Stomach smooth muscle (tissue), 2 donors: ENCODE measurements at regions not wholly inside any gene's neighbourhood (a gene's known extent, or its start where the extent isn't known, plus 50 kb on each side); places are given as distances from the start of the nearest gene placed in this dataset.
"Not testable (repeated sequence)": the region's sequence is repeated elsewhere in the genome, so short reads cannot be mapped to it uniquely, and the experiment has no call there.

Experiments
- H3K27ac ChIP-seq: one replicate; pipeline ENCODE4 v1.7.0; 2013; ENCODE audit warnings: mild to moderate bottlenecking, low read length, inconsistent platforms
- H3K27me3 ChIP-seq, 2 donors: one replicate each; pipeline ENCODE4 v1.7.0; 2013; ENCODE audit warnings: low read length in 2 of 2; ENCODE audit not compliant: insufficient read depth in 2 of 2, control insufficient read depth in 1 of 2
- H3K36me3 ChIP-seq, 2 donors: one replicate each; pipeline ENCODE4 v1.7.0; 2013; ENCODE audit warnings: low read length in 2 of 2; ENCODE audit not compliant: control insufficient read depth in 2 of 2, insufficient read depth in 2 of 2
- H3K4me1 ChIP-seq: one replicate; pipeline ENCODE4 v1.7.0; 2013; ENCODE audit warnings: low read length; ENCODE audit not compliant: control insufficient read depth, insufficient read depth
- H3K4me3 ChIP-seq, 2 donors: one replicate each; pipeline ENCODE4 v1.7.0; 2013; ENCODE audit warnings: low read length in 2 of 2
- H3K9ac ChIP-seq, 2 donors: one replicate each; pipeline ENCODE4 v1.7.0; 2013; ENCODE audit warnings: low read length in 2 of 2, mild to moderate bottlenecking in 1 of 2
- H3K9me3 ChIP-seq, 2 donors: one replicate each; pipeline ENCODE4 v1.7.0; 2013; ENCODE audit warnings: low read length in 2 of 2; ENCODE audit not compliant: control insufficient read depth in 2 of 2
- donor health status: healthy.
- donor health status: Pancreatic carcinoma.

GRCh38 chr13:91238036-91238435, 109.5 kb upstream of the MIR17HG start:
- H3K4me3 ChIP-seq = no peak overlapping the region
- H3K27me3 ChIP-seq = no peaks in the 10 kb centered on the region
- H3K36me3 ChIP-seq = no peaks in the 10 kb centered on the region
- H3K27ac ChIP-seq = no peak overlapping the region
- H3K9ac ChIP-seq = no peak overlapping the region
- H3K4me1 ChIP-seq = no peaks in the 10 kb centered on the region
- no peaks in the 10 kb centered on the region for H3K9me3 ChIP-seq

DNA sequence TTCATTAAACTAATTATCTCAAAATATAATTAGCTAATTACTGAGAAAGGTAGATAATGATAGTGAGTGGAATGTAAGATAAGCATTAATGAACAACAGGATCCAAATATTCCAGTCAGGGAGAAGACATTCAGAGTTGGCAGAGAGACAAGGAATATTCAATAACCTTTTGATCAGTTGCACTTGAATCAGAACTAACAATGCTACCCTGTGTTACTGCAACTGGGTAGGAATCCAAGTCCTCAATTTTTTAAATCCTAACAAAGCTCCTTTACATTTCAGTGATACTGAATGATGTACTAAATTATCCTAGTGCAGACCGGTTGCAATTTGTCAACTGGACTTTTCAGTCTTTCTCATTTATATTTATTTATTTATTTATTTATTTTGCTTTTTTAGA, 107.1 kb upstream of the MIR17HG start:
- Histone ChIP-seq H3K4me3 (no peak overlapping the region), H3K4me1 (no peaks in the 10 kb centered on the region), H3K9ac (no peak overlapping the region), H3K27me3 (no peaks in the 10 kb centered on the region), H3K27ac (no peak overlapping the region), H3K9me3 (no peaks in the 10 kb centered on the region), H3K36me3 (no peaks in the 10 kb centered on the region)

- Histone ChIP-seq H3K4me3 (no peak overlapping the region), H3K36me3 (no peaks in the 10 kb centered on the region), H3K27ac (no peak overlapping the region), H3K9me3 (no peaks in the 10 kb centered on the region), H3K27me3 (no peaks in the 10 kb centered on the region), H3K9ac (no peak overlapping the region), H3K4me1 (no peaks in the 10 kb centered on the region)
These were observed 106.1 kb upstream of the MIR17HG start for GRCh38 chr13:91241221-91241933.

GRCh38 chr13:91242652-91243051, 104.8 kb upstream of the MIR17HG start:
- Histone ChIP-seq H3K27ac (no peak overlapping the region), H3K9ac (no peak overlapping the region), H3K27me3 (no peaks in the 10 kb centered on the region), H3K9me3 (no peaks in the 10 kb centered on the region), H3K4me3 (no peak overlapping the region), H3K36me3 (no peaks in the 10 kb centered on the region), H3K4me1 (no peaks in the 10 kb centered on the region)

DNA sequence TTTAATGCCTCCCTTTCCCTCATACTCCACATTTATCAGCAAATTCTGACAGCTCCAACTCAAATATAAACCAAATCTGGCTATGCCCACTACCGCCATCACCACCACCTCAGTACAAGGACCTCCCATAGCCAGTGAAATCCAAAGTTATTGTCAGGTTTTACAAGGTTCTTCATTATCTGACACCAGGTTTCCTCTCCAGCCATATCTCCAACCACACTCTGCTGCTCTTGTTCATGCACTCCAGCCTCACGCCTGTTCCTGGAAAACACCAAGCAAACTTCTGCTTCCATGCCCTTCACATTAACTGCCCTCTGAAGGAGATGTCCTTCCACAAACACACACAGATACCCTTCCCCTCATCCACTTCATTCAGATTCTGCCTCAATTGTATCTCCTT, 102.2 kb upstream of the MIR17HG start:
- Histone ChIP-seq H3K9me3 (no peaks in the 10 kb centered on the region), H3K27me3 (no peaks in the 10 kb centered on the region), H3K4me1 (no peaks in the 10 kb centered on the region), H3K27ac (no peak overlapping the region), H3K36me3 (no peaks in the 10 kb centered on the region), H3K9ac (no peak overlapping the region), H3K4me3 (no peak overlapping the region)

GRCh38 chr13:91247768-91248167, 99.7 kb upstream of the MIR17HG start:
- no peaks in the 10 kb centered on the region for H3K9me3 ChIP-seq
- H3K27ac ChIP-seq = no peak overlapping the region
- no peak overlapping the region for H3K4me3 ChIP-seq
- H3K9ac ChIP-seq = no peak overlapping the region
- no peaks in the 10 kb centered on the region for H3K36me3 ChIP-seq
- no peaks in the 10 kb centered on the region for H3K4me1 ChIP-seq
- H3K27me3 ChIP-seq = no peaks in the 10 kb centered on the region

DNA sequence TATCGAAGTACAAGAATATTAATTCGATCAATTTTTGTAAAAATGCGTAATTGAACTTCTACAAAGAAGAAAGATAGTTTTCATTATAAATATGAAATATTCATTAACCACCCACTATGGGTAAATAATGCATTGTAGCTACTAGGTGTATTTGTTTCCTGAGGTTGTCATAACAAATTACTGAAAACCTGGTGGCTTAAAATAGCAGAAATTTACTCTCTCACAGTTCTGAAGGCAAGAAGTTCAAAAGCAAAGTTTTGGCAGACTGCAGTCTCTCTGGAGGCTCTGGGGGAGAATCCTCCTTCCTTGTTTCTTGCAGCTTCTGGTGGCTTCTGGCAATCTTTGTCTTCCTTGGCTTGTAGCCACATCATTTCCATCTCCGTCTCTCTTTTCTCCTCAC, 99.2 kb upstream of the MIR17HG start:
- Histone ChIP-seq H3K27ac (no peak overlapping the region), H3K27me3 (no peaks in the 10 kb centered on the region), H3K9ac (no peak overlapping the region), H3K9me3 (no peaks in the 10 kb centered on the region), H3K36me3 (no peaks in the 10 kb centered on the region), H3K4me3 (no peak overlapping the region), H3K4me1 (no peaks in the 10 kb centered on the region)

DNA sequence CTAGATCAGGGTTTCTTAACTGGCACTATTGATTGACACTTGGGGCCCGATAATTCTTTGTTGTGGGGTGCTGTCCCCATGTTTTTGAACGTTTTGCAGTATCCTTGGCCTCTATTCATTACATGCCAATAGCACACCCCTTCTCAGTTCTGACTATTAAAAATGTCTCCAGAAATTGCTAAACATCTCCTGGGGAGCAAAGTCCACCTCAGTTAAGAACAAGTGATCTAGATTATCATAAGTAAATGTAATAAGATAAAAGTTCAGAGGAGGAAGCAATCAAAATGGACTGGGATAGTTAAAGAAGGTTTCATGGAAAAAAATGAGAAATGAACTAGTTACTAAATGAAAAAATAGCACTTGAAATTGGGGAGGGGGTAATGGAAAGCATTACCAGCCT, 98.1 kb upstream of the MIR17HG start:
- H3K27me3 ChIP-seq = no peaks in the 10 kb centered on the region
- no peaks in the 10 kb centered on the region for H3K36me3 ChIP-seq
- H3K4me1 ChIP-seq = no peaks in the 10 kb centered on the region
- H3K4me3 ChIP-seq = no peak overlapping the region
- no peak overlapping the region for H3K9ac ChIP-seq
- H3K27ac ChIP-seq = no peak overlapping the region
- H3K9me3 ChIP-seq = no peaks in the 10 kb centered on the region

GRCh38 chr13:91249861-91250260, 97.6 kb upstream of the MIR17HG start:
- H3K9ac ChIP-seq = no peak overlapping the region
- no peak overlapping the region for H3K27ac ChIP-seq
- H3K4me3 ChIP-seq = no peak overlapping the region
- no peaks in the 10 kb centered on the region for H3K36me3 ChIP-seq
- no peaks in the 10 kb centered on the region for H3K27me3 ChIP-seq
- no peaks in the 10 kb centered on the region for H3K9me3 ChIP-seq
- no peaks in the 10 kb centered on the region for H3K4me1 ChIP-seq

- not testable (repeated sequence) for H3K36me3 ChIP-seq, H3K27me3 ChIP-seq, H3K9me3 ChIP-seq, H3K9ac ChIP-seq, H3K4me3 ChIP-seq, H3K27ac ChIP-seq, H3K4me1 ChIP-seq
These were observed 95.9 kb upstream of the MIR17HG start for GRCh38 chr13:91251573-91251972.

GRCh38 chr13:91264484-91264883, 83.0 kb upstream of the MIR17HG start:
- no peak overlapping the region for H3K27ac ChIP-seq
- no peak overlapping the region for H3K9ac ChIP-seq
- H3K4me1 ChIP-seq = no peaks in the 10 kb centered on the region
- no peaks in the 10 kb centered on the region for H3K36me3 ChIP-seq
- no peaks in the 10 kb centered on the region for H3K27me3 ChIP-seq
- H3K9me3 ChIP-seq = no peaks in the 10 kb centered on the region
- no peak overlapping the region for H3K4me3 ChIP-seq
